HG02981 (cell line): ENCODE measurements at regions not wholly inside any gene's neighbourhood (a gene's known extent, or its start where the extent isn't known, plus 50 kb on each side); places are given as distances from the start of the nearest gene placed in this dataset.
"Not testable (repeated sequence)": the region's sequence is repeated elsewhere in the genome, so short reads cannot be mapped to it uniquely, and the experiment has no call there.

Experiments
- ATAC-seq: cut with Tn5 transposase; IDR thresholded peaks from one replicate; pipeline ENCODE4 v1.9.1; 2021; ENCODE audit warnings: mild to moderate bottlenecking, moderate library complexity; ENCODE audit not compliant: unreplicated experiment

- ATAC-seq: no peak
Measured at GRCh38 chr21:36591326-36591970, 107.5 kb upstream of the SIM2 start.

GRCh38 chr21:36596174-36596573 lies 102.7 kb upstream of the SIM2 start:
- ATAC-seq: no peak

GRCh38 chr21:36601362-36601761 lies 97.6 kb upstream of the SIM2 start:
- no peak for ATAC-seq

- no peak for ATAC-seq
Measured at GRCh38 chr21:36602735-36603134, 96.2 kb upstream of the SIM2 start.

GRCh38 chr21:36603221-36603620 lies 95.7 kb upstream of the SIM2 start:
- ATAC-seq: no peak

GRCh38 chr21:36605426-36605825 lies 93.5 kb upstream of the SIM2 start:
- ATAC-seq: no peak

GRCh38 chr21:36606287-36606982 lies 92.5 kb upstream of the SIM2 start:
- no peak for ATAC-seq

GRCh38 chr21:36606983-36607325 lies 92.0 kb upstream of the SIM2 start:
- ATAC-seq: no peak

GRCh38 chr21:36608041-36608896 lies 90.6 kb upstream of the SIM2 start:
- ATAC-seq: no peak

GRCh38 chr21:36608897-36609225 lies 90.1 kb upstream of the SIM2 start:
- ATAC-seq: no peak

- ATAC-seq: no peak
Measured at GRCh38 chr21:36609654-36610053, 89.3 kb upstream of the SIM2 start.

- no peak for ATAC-seq
Measured at GRCh38 chr21:36610201-36610600, 88.7 kb upstream of the SIM2 start.

GRCh38 chr21:36610935-36611334 lies 88.0 kb upstream of the SIM2 start:
- ATAC-seq: no peak

GRCh38 chr21:36611379-36611778 lies 87.5 kb upstream of the SIM2 start:
- ATAC-seq: no peak

- ATAC-seq: no peak
Measured at GRCh38 chr21:36613059-36613458, 85.9 kb upstream of the SIM2 start.

- ATAC-seq: no peak
Measured at GRCh38 chr21:36613554-36613953, 85.4 kb upstream of the SIM2 start.

GRCh38 chr21:36615274-36615964 lies 83.5 kb upstream of the SIM2 start:
- no peak for ATAC-seq

- not testable (repeated sequence) for ATAC-seq
Measured at GRCh38 chr21:36616773-36617172, 82.1 kb upstream of the SIM2 start.

- not testable (repeated sequence) for ATAC-seq
Measured at GRCh38 chr21:36621794-36622193, 77.1 kb upstream of the SIM2 start.

- ATAC-seq: no peak
Measured at GRCh38 chr21:36624105-36624504, 74.8 kb upstream of the SIM2 start.

- ATAC-seq: no peak
Measured at GRCh38 chr21:36626791-36627190, 72.1 kb upstream of the SIM2 start.
